GM18870 (cell line): ENCODE measurements at regions not wholly inside any gene's neighbourhood (a gene's known extent, or its start where the extent isn't known, plus 50 kb on each side); places are given as distances from the start of the nearest gene placed in this dataset.

Experiments used
- ATAC-seq: cut with Tn5 transposase; IDR thresholded peaks from one replicate; pipeline ENCODE4 v1.9.1; 2021; ENCODE audit warnings: moderate library complexity; ENCODE audit not compliant: unreplicated experiment

GRCh38 chr3:15942936-15943335 lies 145.2 kb upstream of the ANKRD28 start:
- ATAC-seq, result no peak

- ATAC-seq, result no peak
These were observed 150.6 kb upstream of the ANKRD28 start for GRCh38 chr3:15948388-15948787.

GRCh38 chr3:15952543-15953175 lies 154.9 kb upstream of the ANKRD28 start:
- no peak for ATAC-seq

DNA sequence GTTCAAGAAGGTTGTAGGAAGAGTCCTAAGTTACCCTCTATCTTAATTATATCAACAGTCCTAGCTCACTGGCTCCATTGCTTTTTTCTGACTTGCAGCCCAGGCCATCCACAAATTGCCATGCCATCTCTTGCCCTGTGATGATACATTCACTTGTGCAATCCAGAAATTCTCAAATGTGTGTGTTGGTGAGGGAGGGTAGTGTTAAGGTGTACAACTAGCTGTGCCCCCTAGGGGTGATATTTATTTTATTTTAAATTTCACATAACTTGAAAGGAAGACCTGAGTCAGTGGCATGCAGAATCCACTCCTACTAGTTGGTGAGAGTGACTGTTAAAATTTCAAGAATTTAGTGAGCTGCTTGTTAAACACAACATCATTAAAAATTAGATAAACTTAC lies 156.1 kb upstream of the ANKRD28 start:
- no peak for ATAC-seq

DNA sequence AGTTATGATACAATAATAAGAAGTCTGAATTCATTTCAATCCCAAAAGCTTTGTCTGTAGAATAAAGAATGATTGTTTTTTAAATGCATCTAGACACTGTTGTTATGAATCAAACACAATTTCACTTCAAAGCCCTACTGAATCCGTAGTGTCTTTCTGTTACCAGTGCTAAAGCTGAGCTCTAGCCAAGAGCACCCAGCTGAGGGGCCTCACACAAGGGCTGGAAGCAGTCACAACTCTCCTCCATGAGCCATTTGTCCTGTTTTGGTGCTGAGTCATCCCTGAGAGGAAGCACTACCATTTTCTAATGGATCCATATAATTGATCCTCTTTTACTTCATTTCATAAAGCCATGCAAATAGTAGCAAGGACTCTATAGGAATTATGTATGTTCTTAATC lies 158.2 kb upstream of the ANKRD28 start:
- ATAC-seq, result no peak

DNA sequence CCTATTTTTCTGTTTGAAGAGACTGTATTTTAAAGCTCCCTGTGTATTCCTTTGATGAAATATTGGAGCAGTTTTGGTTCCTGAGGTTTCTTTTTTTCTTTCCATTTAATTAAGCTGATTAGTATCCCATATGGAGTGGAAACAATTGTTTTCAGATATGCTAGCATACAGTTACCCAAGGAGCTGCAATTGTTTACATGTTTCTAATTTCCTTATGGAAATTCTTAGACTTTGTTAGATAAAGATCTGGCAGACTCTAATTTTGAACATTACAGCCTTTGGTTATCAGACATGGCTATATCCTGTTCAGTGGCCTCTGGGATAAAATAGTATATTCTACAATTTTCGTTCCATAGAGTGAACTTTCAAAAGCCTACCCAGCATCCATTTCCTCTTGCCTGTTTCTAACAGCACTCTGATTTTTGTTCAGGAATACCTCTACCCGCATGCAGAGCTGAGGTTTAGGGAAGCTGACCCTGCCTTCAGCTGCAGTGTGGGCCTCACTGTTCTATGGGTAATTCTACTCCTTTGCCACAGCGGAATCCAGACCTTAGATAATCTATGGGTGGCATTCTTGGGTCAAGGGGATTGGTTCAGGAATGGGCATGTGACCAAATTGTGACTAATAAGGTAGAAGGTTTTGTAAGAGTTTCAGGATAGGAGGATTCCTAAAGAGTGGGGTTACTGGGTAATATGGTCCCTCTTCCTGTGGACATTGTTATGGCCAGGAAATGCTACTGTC lies 161.1 kb upstream of the ANKRD28 start:
- ATAC-seq, result no peak

DNA sequence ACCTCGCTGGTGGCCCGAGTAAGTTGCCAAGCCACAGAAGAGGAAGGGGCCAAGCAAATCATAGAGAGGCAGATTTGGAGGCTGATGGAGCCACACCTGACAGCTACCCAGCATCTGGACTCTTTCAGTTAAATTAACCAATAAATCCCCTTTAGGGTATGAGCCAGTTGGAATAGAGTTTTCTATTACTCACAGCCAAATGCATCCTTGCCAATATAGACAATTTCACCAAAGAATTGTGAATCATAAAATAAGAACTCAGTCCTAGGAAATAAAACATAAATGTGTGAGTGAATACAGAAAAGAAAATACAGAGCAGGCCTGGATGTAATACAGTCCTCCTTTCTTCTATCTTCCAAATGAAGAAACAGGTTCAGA lies 161.6 kb upstream of the ANKRD28 start:
- ATAC-seq, result no peak

GRCh38 chr3:15964605-15965442 lies 167.0 kb upstream of the ANKRD28 start:
- ATAC-seq, result no peak

DNA sequence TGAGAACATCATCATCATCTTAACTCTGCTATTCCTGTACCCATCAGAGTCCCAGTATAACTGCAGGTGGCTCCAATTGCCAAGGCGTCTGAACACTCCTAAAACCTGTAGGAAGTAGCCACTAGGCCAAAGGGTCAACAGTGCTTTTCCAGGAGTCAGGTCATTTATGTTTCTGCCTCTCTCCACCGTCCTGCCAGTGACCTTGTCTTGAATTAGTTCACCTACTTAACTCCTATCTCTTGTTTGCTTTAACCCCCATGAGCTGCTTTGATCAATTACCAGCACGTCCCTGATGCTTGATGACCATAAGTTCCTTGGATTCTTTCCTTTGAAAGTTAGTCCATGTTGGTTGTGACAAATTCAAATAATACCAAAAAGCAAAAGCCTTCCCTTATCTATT lies 169.8 kb upstream of the ANKRD28 start:
- ATAC-seq, result no peak

DNA sequence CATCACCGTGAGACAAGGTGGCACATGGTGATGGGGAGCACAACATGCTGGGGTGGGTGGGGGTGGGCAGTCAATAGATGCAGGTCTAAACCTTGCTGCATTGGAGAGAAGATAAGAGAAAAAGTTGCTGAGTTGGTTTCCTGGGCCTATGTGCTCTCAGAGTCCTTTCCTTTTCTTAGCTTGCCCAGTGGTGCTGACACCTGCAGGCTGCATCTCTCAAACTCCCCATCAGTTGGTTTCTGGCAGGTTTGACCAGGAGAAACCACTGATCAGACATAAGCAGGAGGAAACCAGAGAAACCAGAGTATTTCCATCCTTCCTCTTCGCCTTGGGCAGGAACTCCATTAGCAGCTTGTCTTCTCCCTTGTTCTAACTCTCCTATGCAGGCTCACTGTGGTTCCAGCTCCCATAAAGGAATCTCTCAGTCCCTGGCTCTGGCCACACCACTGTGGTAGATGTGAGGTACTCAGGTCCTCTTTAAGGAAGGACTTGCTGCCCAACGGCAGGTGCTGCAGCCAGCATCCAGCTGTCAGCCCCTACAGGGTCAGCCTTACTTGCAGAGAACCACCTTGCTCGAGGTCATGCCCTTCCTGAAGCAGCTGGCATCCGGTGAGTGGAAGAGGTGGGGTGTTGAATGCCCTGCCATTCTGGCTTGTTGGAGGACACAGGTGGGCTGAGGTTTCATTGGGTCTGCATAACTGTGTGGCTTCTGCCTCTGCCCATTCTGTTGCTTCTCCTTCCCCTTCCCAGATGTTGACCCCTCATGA lies 172.3 kb upstream of the ANKRD28 start:
- ATAC-seq, result no peak

GRCh38 chr3:15973414-15973813 lies 175.6 kb upstream of the ANKRD28 start:
- ATAC-seq, result no peak

DNA sequence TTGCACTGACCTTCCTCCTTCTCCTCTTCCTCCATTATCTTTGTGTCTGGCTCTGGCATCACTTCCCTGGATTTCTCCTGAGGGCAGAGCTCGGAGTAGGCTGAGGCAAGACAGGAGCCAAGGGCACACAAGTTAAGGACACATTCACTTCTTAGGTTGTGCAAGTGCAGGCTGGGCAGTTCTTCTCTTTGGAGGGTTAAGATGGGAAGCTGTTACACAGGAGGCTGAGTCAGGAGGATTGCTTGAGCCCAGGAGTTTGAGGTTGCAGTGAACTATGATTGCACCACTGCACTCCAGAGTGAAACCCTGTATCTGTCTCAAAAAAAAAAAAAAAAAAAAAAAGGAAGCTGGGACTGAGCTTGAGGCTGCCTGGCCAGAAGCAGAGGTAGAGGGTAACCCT lies 176.2 kb upstream of the ANKRD28 start:
- ATAC-seq, result no peak

- no peak for ATAC-seq
These were observed 176.9 kb upstream of the ANKRD28 start for GRCh38 chr3:15974647-15975046.

- no peak for ATAC-seq
These were observed 178.7 kb upstream of the ANKRD28 start for GRCh38 chr3:15976524-15976923.

- ATAC-seq, result no peak
These were observed 179.3 kb upstream of the ANKRD28 start for GRCh38 chr3:15977090-15977489.

DNA sequence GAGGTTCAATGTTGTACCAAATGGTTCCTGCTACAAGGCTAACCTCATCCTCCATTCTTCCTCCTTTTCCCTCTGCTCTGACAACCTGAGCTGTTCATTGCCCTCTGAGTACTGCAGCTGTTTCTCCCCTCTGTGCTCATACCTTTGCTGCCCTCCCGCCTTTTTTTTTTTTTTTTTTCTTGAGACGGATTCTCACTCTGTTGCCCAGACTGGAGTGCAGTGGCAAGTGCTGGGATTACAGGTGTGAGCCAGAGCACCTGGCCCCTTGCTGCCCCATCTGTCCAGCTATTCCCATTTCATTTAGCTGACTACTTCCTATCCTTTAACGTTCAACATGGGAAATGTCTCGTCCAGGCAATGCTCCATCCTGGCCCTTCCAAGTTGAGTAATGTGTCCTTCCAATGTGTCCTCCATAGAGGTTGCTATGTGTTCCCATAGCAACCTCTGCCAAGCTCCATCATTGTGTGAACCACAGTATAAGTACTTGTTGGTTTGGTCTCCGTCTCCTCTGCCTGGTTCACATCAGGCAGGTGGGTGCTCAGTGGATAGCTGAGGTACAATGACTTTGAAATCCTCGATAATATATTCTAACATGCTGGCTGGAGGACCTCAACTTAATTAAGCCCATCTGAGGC lies 179.9 kb upstream of the ANKRD28 start:
- no peak for ATAC-seq

DNA sequence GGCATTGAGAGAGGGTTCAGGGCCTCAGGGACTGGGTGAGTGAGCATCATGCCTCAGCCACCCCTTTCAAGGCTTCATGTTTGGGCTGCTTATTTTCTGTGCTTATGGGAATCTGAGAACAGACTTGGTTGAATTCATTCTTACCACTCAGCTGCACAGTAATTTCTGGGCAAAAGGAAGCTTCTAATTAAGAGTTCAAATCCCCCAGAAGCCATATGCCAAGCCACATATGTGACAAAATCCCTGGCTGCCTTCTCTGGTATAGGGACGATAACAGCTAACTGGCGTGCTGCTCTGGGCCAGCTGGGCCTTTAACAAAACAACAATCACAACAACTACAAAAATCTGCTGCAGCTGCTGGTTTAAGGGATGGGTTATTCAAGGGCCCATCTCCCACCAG lies 181.0 kb upstream of the ANKRD28 start:
- no peak for ATAC-seq

GRCh38 chr3:15979495-15979894 lies 181.7 kb upstream of the ANKRD28 start:
- no peak for ATAC-seq

DNA sequence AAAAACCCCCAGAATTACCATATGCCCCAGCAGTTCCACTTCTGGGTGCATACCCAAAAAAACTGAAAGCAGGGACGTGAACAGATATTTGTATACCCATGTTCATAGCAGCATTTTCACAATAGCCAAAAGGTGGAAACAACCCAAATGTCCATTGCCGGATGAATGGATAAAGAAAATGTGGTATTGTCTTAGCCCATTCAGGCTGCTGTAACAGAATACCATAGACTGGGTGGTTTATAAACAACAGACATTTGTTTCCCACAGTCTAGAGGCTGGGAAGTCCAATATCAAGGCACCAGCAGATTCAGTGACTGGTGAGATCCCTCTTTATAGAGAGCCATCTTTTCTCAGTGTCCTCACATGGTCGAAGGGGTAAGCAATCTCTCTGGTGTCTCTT lies 182.1 kb upstream of the ANKRD28 start:
- ATAC-seq, result no peak

- ATAC-seq, result no peak
These were observed 184.5 kb upstream of the ANKRD28 start for GRCh38 chr3:15982243-15982642.
